Heart left ventricle (tissue), 16 donors: ENCODE measurements at regions not wholly inside any gene's neighbourhood (a gene's known extent, or its start where the extent isn't known, plus 50 kb on each side); places are given as distances from the start of the nearest gene placed in this dataset.

Experiments
- ATAC-seq, 4 donors: fragments of 200-7000 bp; cut with Tn5 transposase; one replicate each; pipeline ENCODE4 v1.9.1; 2020 to 2022; ENCODE audit warnings: moderate library complexity in 4 of 4, mild to moderate bottlenecking in 3 of 4, moderate number of reproducible peaks in 1 of 4
- DNase-seq, 5 donors: peaks; one replicate each; pipeline ENCODE4 v3.0.0-alpha.2; 2020
- H3K27ac ChIP-seq, 12 donors: fragments of 200-600 bp; sonication (generic) in 4 of 12; one replicate each; pipeline versions ENCODE4 v1.5.0 to v1.8.0; 2016 to 2022; ENCODE audit warnings: mild to moderate bottlenecking in 2 of 12
- H3K27me3 ChIP-seq, 9 donors: fragments of 200-600 bp; sonication (generic) in 2 of 9; one replicate each; pipeline versions ENCODE4 v1.5.1 to v1.8.0; 2016 to 2022; ENCODE audit warnings: mild to moderate bottlenecking in 3 of 9
- H3K36me3 ChIP-seq, 9 donors: fragments of 200-600 bp; sonication (generic) in 2 of 9; one replicate each; pipeline versions ENCODE4 v1.5.0 to v1.8.0; 2018 to 2022; ENCODE audit warnings: mild to moderate bottlenecking in 2 of 9
- H3K4me1 ChIP-seq, 12 donors: fragments of 200-600 bp; sonication (generic) in 4 of 12; one replicate each; pipeline versions ENCODE4 v1.5.0 to v1.8.0; 2016 to 2022; ENCODE audit warnings: mild to moderate bottlenecking in 3 of 12
- H3K4me3 ChIP-seq, 12 donors: fragments of 200-600 bp; sonication (generic) in 4 of 12; one replicate each; pipeline versions ENCODE4 v1.5.0 to v1.8.0; 2017 to 2022; ENCODE audit warnings: mild to moderate bottlenecking in 9 of 12, moderate library complexity in 4 of 12
- H3K9me3 ChIP-seq, 12 donors: fragments of 200-600 bp; sonication (generic) in 4 of 12; one replicate each; pipeline versions ENCODE4 v1.5.0 to v1.8.0; 2016 to 2022; ENCODE audit warnings: mild to moderate bottlenecking in 1 of 12
- POLR2A ChIP-seq, 2 donors: fragments of 450-650 bp; IDR thresholded peaks; one replicate each; pipeline ENCODE4 v1.6.1; 2017; ENCODE audit warnings: antibody characterized with exemption in 2 of 2, mild to moderate bottlenecking in 2 of 2, moderate library complexity in 2 of 2
- WGBS, 4 donors: extraction: QIAGEN DNeasy Blood & Tissue Kit in 2 of 4; methylation state at CpG; one replicate each; pipeline versions ENCODE4 v1.1.5 to v1.1.7; 2013 to 2018; 5-methylcytosine and 5-hydroxymethylcytosine counted together
- intact Hi-C, 10 donors: fragments of 100-400 bp; cut with DNase I; formaldehyde crosslinking; loops; one replicate each; pipeline versions ENCODE4 v1.11.1 to v1.14.2; 2022
- TF ChIP-seq, protein P1 (sequence below), 12 donors: fragments of 200-600 bp; sonication (generic) in 4 of 12; IDR thresholded peaks; one replicate each; pipeline versions ENCODE4 v1.5.0 to v1.8.0; 2018 to 2022; ENCODE audit warnings: antibody characterized with exemption in 12 of 12, mild to moderate bottlenecking in 5 of 12
- donor health status: ischemic (EF 13 %, LVEDD 7.1; RV severe dilation, severe dysfunction).
- donor health status: healthy with polysubstance abuse.
- donor health status: DM: no; HTN: yes; CAD: no.
- donor health status: DM: no; HTN: no; CAD: no.
- donor health status: ischemic (EF 25% LVEDD 6.9; RV normal size, moderate dysfunction).
- donor health status: ischemic (EF 25% LVEDD 5.7; RV mildly dilated, moderate dysfunction).
- donor health status: healthy.
- donor health status: DM: yes; HTN: yes; CAD: no.
- donor health status: ischemic (EF 35%, LVEDD 5.7; RV mildly dilated, moderate dysfunction).
- donor health status: nonischemic (EF 11% LVEDD 7.7; RV severe dilation, severe dysfunction).
- donor health status: DM: yes; HTN: yes; CAD: no.
- donor health status: PGD.
- donor health status: ischemic (EF 29% LVEDD 5.4; RV normal size, mild dysfunction).
- donor health status: nonischemic (EF 23%, LVEDD 6.1; RV moderate dilation, normal function).

GRCh38 chr19:31525610-31526147 is 176.4 kb upstream of the TSHZ3 start:
- DNase-seq (no peak), ATAC-seq (no peak)
- intact Hi-C loops, result no loop called here
- Histone ChIP-seq H3K4me1 (no peaks in the 10 kb centered on the region), H3K4me3 (no peak overlapping the region), H3K27ac (no peak overlapping the region), H3K27me3 (no peaks in the 10 kb centered on the region), H3K9me3 (peaks cover 0 to 36% (median 18%) of the 10 kb centered on the region in 12 donors), H3K36me3 (no peaks in the 10 kb centered on the region)
- WGBS, 4 donors, result 73 to 84% (median 80%) methylated on average over 4 of the region's 4 CpGs
- no peak for TF ChIP-seq POLR2A (IDR thresholded peaks at IDR 0.05)
- TF ChIP-seq, protein P1, sequence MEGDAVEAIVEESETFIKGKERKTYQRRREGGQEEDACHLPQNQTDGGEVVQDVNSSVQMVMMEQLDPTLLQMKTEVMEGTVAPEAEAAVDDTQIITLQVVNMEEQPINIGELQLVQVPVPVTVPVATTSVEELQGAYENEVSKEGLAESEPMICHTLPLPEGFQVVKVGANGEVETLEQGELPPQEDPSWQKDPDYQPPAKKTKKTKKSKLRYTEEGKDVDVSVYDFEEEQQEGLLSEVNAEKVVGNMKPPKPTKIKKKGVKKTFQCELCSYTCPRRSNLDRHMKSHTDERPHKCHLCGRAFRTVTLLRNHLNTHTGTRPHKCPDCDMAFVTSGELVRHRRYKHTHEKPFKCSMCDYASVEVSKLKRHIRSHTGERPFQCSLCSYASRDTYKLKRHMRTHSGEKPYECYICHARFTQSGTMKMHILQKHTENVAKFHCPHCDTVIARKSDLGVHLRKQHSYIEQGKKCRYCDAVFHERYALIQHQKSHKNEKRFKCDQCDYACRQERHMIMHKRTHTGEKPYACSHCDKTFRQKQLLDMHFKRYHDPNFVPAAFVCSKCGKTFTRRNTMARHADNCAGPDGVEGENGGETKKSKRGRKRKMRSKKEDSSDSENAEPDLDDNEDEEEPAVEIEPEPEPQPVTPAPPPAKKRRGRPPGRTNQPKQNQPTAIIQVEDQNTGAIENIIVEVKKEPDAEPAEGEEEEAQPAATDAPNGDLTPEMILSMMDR (IDR thresholded peaks at IDR 0.05), result no peak

DNA sequence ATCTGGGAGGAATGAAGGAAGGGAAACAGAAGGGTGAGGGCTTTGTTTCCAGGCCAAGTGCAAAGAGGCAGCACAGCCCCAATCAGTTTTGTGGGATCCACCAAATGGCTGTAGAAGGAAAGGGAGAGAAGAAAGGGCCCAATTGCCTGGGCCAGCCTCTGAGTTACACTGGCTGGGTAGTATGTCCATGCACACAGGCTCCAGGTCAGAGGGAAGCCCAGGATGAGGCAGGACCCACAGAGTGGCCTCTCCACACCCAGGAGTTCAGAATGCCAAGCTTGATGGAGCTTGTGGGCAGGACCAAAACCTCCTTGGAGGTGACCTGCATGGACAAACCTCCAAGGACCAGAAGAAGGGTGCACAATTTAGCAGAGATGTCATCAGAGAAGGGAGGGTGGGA is 178.2 kb upstream of the TSHZ3 start:
- ATAC-seq (no peak), DNase-seq (no peak)
- no peak for TF ChIP-seq POLR2A (IDR thresholded peaks at IDR 0.05)
- TF ChIP-seq, protein P1 (IDR thresholded peaks at IDR 0.05), result no peak
- Histone ChIP-seq H3K9me3 (peaks cover 0 to 28% (median 17%) of the 10 kb centered on the region in 12 donors), H3K27me3 (no peaks in the 10 kb centered on the region), H3K27ac (no peak overlapping the region), H3K36me3 (no peaks in the 10 kb centered on the region), H3K4me3 (no peak overlapping the region), H3K4me1 (no peaks in the 10 kb centered on the region)
- intact Hi-C loops, result no loop called here

DNA sequence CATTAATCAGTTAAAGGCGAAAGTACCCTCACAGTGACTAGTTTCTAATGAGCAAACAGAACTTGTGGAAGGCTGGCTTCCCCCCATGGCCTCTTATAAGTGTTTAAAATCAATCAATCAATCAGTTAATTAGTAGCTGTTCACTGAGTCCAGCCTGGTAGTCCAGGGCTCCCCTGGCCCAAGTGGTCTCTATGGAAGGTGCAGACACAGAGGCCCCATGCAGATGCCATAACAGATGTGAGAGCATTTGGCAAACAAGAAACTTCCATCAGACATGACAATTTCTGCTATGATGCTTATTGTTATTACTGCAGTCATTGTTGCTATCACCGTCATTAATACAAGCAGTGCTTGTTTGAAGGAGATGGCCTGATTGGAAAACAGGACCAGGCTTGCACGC is 179.0 kb upstream of the TSHZ3 start:
- H3K4me3 ChIP-seq, result no peak overlapping the region
- no peak overlapping the region for H3K27ac ChIP-seq
- DNase-seq, result no peak
- no peak for ATAC-seq
- WGBS, 4 donors, result 86 to 97% (median 92%) methylated on average over 3 of the region's 3 CpGs
- no peaks in the 10 kb centered on the region for H3K36me3 ChIP-seq
- H3K9me3 ChIP-seq, result peaks cover 0 to 28% (median 17%) of the 10 kb centered on the region in 12 donors
- H3K27me3 ChIP-seq, result no peaks in the 10 kb centered on the region
- TF ChIP-seq POLR2A (IDR thresholded peaks at IDR 0.05), result no peak
- TF ChIP-seq, protein P1 (IDR thresholded peaks at IDR 0.05), result no peak
- no peaks in the 10 kb centered on the region for H3K4me1 ChIP-seq
- intact Hi-C loops, result no loop called here

DNA sequence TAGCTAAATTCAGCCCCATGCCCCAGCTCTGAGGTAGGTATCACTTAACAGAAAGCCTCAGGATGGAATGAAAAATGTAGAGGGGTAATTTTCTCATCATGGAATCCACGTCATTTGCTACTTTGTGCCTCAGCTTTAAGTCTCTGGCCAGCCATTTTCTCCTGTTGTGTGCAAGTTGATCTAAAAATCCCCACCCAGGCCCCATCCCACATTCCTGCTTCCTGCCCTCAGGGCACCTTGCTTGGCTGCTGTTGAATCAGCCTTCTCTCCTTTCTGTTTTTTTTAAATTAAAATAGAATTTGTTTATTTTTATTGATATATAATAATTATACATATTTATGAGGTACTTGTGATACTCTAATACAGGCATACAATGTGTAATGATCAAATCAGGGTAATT is 179.9 kb upstream of the TSHZ3 start:
- H3K36me3 ChIP-seq, result no peaks in the 10 kb centered on the region
- TF ChIP-seq POLR2A (IDR thresholded peaks at IDR 0.05), result no peak
- TF ChIP-seq, protein P1 (IDR thresholded peaks at IDR 0.05), result no peak
- H3K27ac ChIP-seq, result no peak overlapping the region
- ATAC-seq (no peak), DNase-seq (no peak)
- no peaks in the 10 kb centered on the region for H3K4me1 ChIP-seq
- WGBS, 4 donors, result 70 to 81% (median 77%) methylated on average over 1 of the region's 1 CpG
- peaks cover 0 to 28% (median 17%) of the 10 kb centered on the region in 12 donors for H3K9me3 ChIP-seq
- H3K4me3 ChIP-seq, result no peak overlapping the region
- intact Hi-C loops, result no loop called here
- H3K27me3 ChIP-seq, result no peaks in the 10 kb centered on the region
